ENCODE measurements at regions not wholly inside any gene's neighbourhood (a gene's known extent, or its start where the extent isn't known, plus 50 kb on each side); places are given as distances from the start of the nearest gene placed in this dataset.

GRCh38 chr2:467101-467500 is 179.2 kb upstream of the ALKAL2 start:
- Histone ChIP-seq H2BK15ac (replicated peaks; ENCODE audit: low read depth) (no peak overlapping the region), H3K27ac (ENCODE audit: low read depth, low read length) (no peak overlapping the region), H3K4ac (ENCODE audit: low read depth, low read length) (no peak overlapping the region), H2BK5ac (ENCODE audit: low read length) (no peak overlapping the region), H3K4me3 (ENCODE audit: low read length) (no peak overlapping the region), H3K23ac (ENCODE audit: low read length) (no peak overlapping the region), H3K36me3 (ENCODE audit: control insufficient read depth, insufficient read depth, low read length) (no peaks in the 10 kb centered on the region), H3K4me2 (ENCODE audit: low read length) (no peak overlapping the region), H3K27me3 (ENCODE audit: insufficient read depth, low read length, poor library complexity) (peaks cover 7% of the 10 kb centered on the region), H3K9ac (ENCODE audit: low read length) (no peak overlapping the region), H3K18ac (ENCODE audit: low read length) (no peak overlapping the region), H2AK5ac (ENCODE audit: low read length) (no peak overlapping the region), H4K5ac (ENCODE audit: low read length) (no peak overlapping the region), H3K79me2 (ENCODE audit: control insufficient read depth, insufficient read depth, low read length) (no peaks in the 10 kb centered on the region), H4K8ac (ENCODE audit: low read depth, low read length) (no peak overlapping the region), H3K56ac (ENCODE audit: low read length) (no peak overlapping the region), H2BK120ac (ENCODE audit: low read depth, low read length) (no peak overlapping the region), H3K79me1 (ENCODE audit: low read length) (no peaks in the 10 kb centered on the region), H3K4me1 (ENCODE audit: control insufficient read depth, low read depth, low read length) (no peaks in the 10 kb centered on the region)
- no peak for DNase-seq
- WGBS (ENCODE audit: extremely low coverage, insufficient coverage, low lambda C conversion rate), result no CpG with 5 or more reads among the region's 15 CpGs

DNA sequence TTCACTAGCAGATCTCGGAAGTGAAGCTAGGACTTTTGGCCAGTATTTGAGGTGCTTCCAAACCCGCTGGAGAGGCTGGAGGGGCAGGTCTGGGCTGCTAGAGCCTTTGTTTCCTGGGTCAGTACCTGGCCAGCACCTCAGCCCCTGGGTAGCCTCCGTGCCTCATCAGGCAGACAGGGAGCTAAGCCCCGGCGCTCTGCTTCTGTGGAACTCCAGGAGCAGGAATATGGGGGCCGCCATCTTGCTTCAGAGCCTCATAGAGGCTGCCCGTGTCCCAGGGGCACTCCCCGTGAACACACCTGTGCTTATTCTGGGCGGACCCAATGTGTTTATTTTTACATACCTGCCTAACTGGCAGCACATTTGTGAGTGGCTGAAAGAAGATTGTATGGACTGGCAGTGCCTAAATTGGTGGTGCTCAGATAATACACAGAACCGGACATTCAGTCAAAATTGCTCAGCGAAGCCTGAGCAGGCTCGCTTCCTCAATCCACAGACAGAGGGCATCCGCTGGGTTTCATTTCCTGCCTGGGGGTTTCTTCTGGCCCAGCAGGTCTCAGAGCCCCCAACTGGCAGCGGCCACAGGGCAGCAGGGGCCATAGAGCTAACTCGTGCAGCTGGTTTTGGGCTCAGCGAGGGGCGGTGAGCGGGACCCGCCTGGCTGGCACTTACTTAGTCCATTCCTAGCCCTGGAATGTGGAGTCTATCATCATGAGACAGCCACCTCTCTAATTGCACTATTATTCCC is 176.8 kb upstream of the ALKAL2 start:
- no peak overlapping the region for H2BK120ac ChIP-seq (ENCODE audit: low read depth, low read length)
- H3K23ac ChIP-seq (ENCODE audit: low read length), result no peak overlapping the region
- WGBS (ENCODE audit: extremely low coverage, insufficient coverage, low lambda C conversion rate), result no CpG with 5 or more reads among the region's 19 CpGs
- H2BK5ac ChIP-seq (ENCODE audit: low read length), result no peak overlapping the region
- H2BK15ac ChIP-seq (replicated peaks; ENCODE audit: low read depth), result no peak overlapping the region
- H3K36me3 ChIP-seq (ENCODE audit: control insufficient read depth, insufficient read depth, low read length), result no peaks in the 10 kb centered on the region
- H4K5ac ChIP-seq (ENCODE audit: low read length), result no peak overlapping the region
- no peak overlapping the region for H3K27ac ChIP-seq (ENCODE audit: low read depth, low read length)
- H3K27me3 ChIP-seq (ENCODE audit: insufficient read depth, low read length, poor library complexity), result peaks cover 7% of the 10 kb centered on the region
- no peak overlapping the region for H3K56ac ChIP-seq (ENCODE audit: low read length)
- H3K4me2 ChIP-seq (ENCODE audit: low read length), result no peak overlapping the region
- no peaks in the 10 kb centered on the region for H3K4me1 ChIP-seq (ENCODE audit: control insufficient read depth, low read depth, low read length)
- no peak overlapping the region for H2AK5ac ChIP-seq (ENCODE audit: low read length)
- no peak overlapping the region for H4K8ac ChIP-seq (ENCODE audit: low read depth, low read length)
- H3K9ac ChIP-seq (ENCODE audit: low read length), result no peak overlapping the region
- DNase-seq, result no peak
- no peak overlapping the region for H3K4me3 ChIP-seq (ENCODE audit: low read length)
- H3K79me2 ChIP-seq (ENCODE audit: control insufficient read depth, insufficient read depth, low read length), result no peaks in the 10 kb centered on the region
- no peaks in the 10 kb centered on the region for H3K79me1 ChIP-seq (ENCODE audit: low read length)
- H3K4ac ChIP-seq (ENCODE audit: low read depth, low read length), result no peak overlapping the region
- no peak overlapping the region for H3K18ac ChIP-seq (ENCODE audit: low read length)

- H4K5ac ChIP-seq (ENCODE audit: low read length), result no peak overlapping the region
- no peak for DNase-seq
- H3K23ac ChIP-seq (ENCODE audit: low read length), result no peak overlapping the region
These were observed 173.0 kb upstream of the ALKAL2 start for GRCh38 chr2:460861-461260.

DNA sequence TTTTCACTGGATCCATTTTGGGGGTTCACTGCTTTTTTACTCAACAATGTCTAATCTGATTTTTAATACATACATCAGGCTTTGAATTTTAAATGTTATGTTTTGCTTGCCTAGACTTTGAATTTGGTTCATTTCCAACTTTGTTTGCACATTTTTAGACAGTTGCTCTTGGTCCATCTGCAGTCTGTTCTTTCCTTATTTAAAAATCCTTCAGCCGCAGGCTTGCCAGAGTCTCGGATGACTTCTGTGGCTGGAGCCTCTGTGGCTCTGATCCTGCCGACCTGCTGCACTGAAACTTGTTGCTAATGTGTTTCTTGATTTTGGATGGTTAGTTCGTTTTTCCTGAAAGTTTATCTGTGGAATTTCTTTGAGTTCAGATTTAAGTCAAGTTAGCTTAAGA is 172.0 kb upstream of the ALKAL2 start:
- Histone ChIP-seq H2BK120ac (ENCODE audit: low read depth, low read length) (no peak overlapping the region), H3K56ac (ENCODE audit: low read length) (no peak overlapping the region), H3K27me3 (ENCODE audit: insufficient read depth, low read length, poor library complexity) (no peaks in the 10 kb centered on the region), H3K4me2 (ENCODE audit: low read length) (no peak overlapping the region), H3K18ac (ENCODE audit: low read length) (no peak overlapping the region), H2BK15ac (replicated peaks; ENCODE audit: low read depth) (no peak overlapping the region), H3K79me1 (ENCODE audit: low read length) (no peaks in the 10 kb centered on the region), H3K4me1 (ENCODE audit: control insufficient read depth, low read depth, low read length) (no peaks in the 10 kb centered on the region), H3K9ac (ENCODE audit: low read length) (no peak overlapping the region), H3K4me3 (ENCODE audit: low read length) (no peak overlapping the region), H3K27ac (ENCODE audit: low read depth, low read length) (no peak overlapping the region), H2BK5ac (ENCODE audit: low read length) (no peak overlapping the region), H3K23ac (ENCODE audit: low read length) (no peak overlapping the region), H3K36me3 (ENCODE audit: control insufficient read depth, insufficient read depth, low read length) (no peaks in the 10 kb centered on the region), H2AK5ac (ENCODE audit: low read length) (no peak overlapping the region), H3K4ac (ENCODE audit: low read depth, low read length) (no peak overlapping the region), H4K5ac (ENCODE audit: low read length) (no peak overlapping the region), H3K79me2 (ENCODE audit: control insufficient read depth, insufficient read depth, low read length) (no peaks in the 10 kb centered on the region), H4K8ac (ENCODE audit: low read depth, low read length) (no peak overlapping the region)
- no peak for DNase-seq
- WGBS (ENCODE audit: extremely low coverage, insufficient coverage, low lambda C conversion rate), result no CpG with 5 or more reads among the region's 4 CpGs

More at GRCh38 chr2:460861-461260, 173.0 kb upstream of the ALKAL2 start:
- no peak overlapping the region for H3K4me2 ChIP-seq (ENCODE audit: low read length)
- no CpG with 5 or more reads among the region's 6 CpGs for WGBS (ENCODE audit: extremely low coverage, insufficient coverage, low lambda C conversion rate)
- no peak overlapping the region for H2AK5ac ChIP-seq (ENCODE audit: low read length)
- no peak overlapping the region for H3K9ac ChIP-seq (ENCODE audit: low read length)
- H3K79me2 ChIP-seq (ENCODE audit: control insufficient read depth, insufficient read depth, low read length), result no peaks in the 10 kb centered on the region
- no peaks in the 10 kb centered on the region for H3K36me3 ChIP-seq (ENCODE audit: control insufficient read depth, insufficient read depth, low read length)
- H3K4ac ChIP-seq (ENCODE audit: low read depth, low read length), result no peak overlapping the region
- H3K79me1 ChIP-seq (ENCODE audit: low read length), result no peaks in the 10 kb centered on the region
- H3K4me3 ChIP-seq (ENCODE audit: low read length), result no peak overlapping the region
- H4K8ac ChIP-seq (ENCODE audit: low read depth, low read length), result no peak overlapping the region
- no peak overlapping the region for H3K27ac ChIP-seq (ENCODE audit: low read depth, low read length)
- no peak overlapping the region for H2BK5ac ChIP-seq (ENCODE audit: low read length)
- no peaks in the 10 kb centered on the region for H3K4me1 ChIP-seq (ENCODE audit: control insufficient read depth, low read depth, low read length)
- H2BK15ac ChIP-seq (replicated peaks; ENCODE audit: low read depth), result no peak overlapping the region
- H2BK120ac ChIP-seq (ENCODE audit: low read depth, low read length), result no peak overlapping the region
- H3K27me3 ChIP-seq (ENCODE audit: insufficient read depth, low read length, poor library complexity), result no peaks in the 10 kb centered on the region
- H3K18ac ChIP-seq (ENCODE audit: low read length), result no peak overlapping the region
- no peak overlapping the region for H3K56ac ChIP-seq (ENCODE audit: low read length)

DNA sequence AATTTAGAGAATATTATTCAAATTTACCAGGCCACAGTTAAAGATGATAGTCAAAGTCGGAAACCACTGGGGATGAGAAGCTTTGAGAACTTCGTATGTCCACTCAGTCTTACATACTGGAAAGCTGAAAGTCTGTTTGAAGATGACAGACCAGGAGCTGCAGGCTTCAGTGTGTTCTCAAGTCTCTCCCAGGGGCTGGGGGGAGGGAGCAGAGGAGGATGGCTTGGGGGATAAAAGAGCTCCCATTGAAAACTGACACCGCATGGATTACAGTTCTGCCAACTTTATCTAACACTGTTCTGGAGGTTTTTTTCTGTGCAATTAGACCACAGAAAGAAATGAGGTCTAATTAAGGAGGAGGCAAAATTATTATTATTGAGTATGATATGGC is 170.5 kb upstream of the ALKAL2 start:
- H3K27me3 ChIP-seq (ENCODE audit: insufficient read depth, low read length, poor library complexity), result no peaks in the 10 kb centered on the region
- H3K27ac ChIP-seq (ENCODE audit: low read depth, low read length), result no peak overlapping the region
- no peak for DNase-seq
- no peak overlapping the region for H4K8ac ChIP-seq (ENCODE audit: low read depth, low read length)
- no peak overlapping the region for H3K9ac ChIP-seq (ENCODE audit: low read length)
- H3K79me1 ChIP-seq (ENCODE audit: low read length), result no peaks in the 10 kb centered on the region
- no peak overlapping the region for H3K56ac ChIP-seq (ENCODE audit: low read length)
- no peaks in the 10 kb centered on the region for H3K36me3 ChIP-seq (ENCODE audit: control insufficient read depth, insufficient read depth, low read length)
- H2BK5ac ChIP-seq (ENCODE audit: low read length), result no peak overlapping the region
- H2BK15ac ChIP-seq (replicated peaks; ENCODE audit: low read depth), result no peak overlapping the region
- H3K79me2 ChIP-seq (ENCODE audit: control insufficient read depth, insufficient read depth, low read length), result no peaks in the 10 kb centered on the region
- no peak overlapping the region for H4K5ac ChIP-seq (ENCODE audit: low read length)
- WGBS (ENCODE audit: extremely low coverage, insufficient coverage, low lambda C conversion rate), result no CpG with 5 or more reads among the region's 3 CpGs
- H2AK5ac ChIP-seq (ENCODE audit: low read length), result no peak overlapping the region
- H3K4me2 ChIP-seq (ENCODE audit: low read length), result no peak overlapping the region
- H3K23ac ChIP-seq (ENCODE audit: low read length), result no peak overlapping the region
- H3K4ac ChIP-seq (ENCODE audit: low read depth, low read length), result no peak overlapping the region
- no peak overlapping the region for H2BK120ac ChIP-seq (ENCODE audit: low read depth, low read length)
- no peaks in the 10 kb centered on the region for H3K4me1 ChIP-seq (ENCODE audit: control insufficient read depth, low read depth, low read length)
- no peak overlapping the region for H3K4me3 ChIP-seq (ENCODE audit: low read length)
- H3K18ac ChIP-seq (ENCODE audit: low read length), result no peak overlapping the region

Data from mesendoderm (in vitro differentiated cells).